ENCODE measurements at regions not wholly inside any gene's neighbourhood (a gene's known extent, or its start where the extent isn't known, plus 50 kb on each side); places are given as distances from the start of the nearest gene placed in this dataset.

GRCh38 chr4:111776561-111776960 lies 368.7 kb upstream of the FAM241A start:
- no peak for TF ChIP-seq EZH2phosphoT487 (IDR thresholded peaks at IDR 0.05; ENCODE audit: low read length)
- no peak for TF ChIP-seq CTCF (IDR thresholded peaks at IDR 0.05; ENCODE audit: low read length)
- no peak for TF ChIP-seq EZH2 (optimal IDR thresholded peaks at IDR 0.05; ENCODE audit: low read depth, low read length)
- H3K36me3 ChIP-seq (replicated peaks; ENCODE audit: insufficient read depth, low read length) = no peaks in the 10 kb centered on the region
- H3K27ac ChIP-seq (ENCODE audit: low read length) = no peak overlapping the region
- H4K20me1 ChIP-seq (ENCODE audit: insufficient read depth, low read length) = no peaks in the 10 kb centered on the region
- no peaks in the 10 kb centered on the region for H3K9me2 ChIP-seq (replicated peaks; ENCODE audit: insufficient read depth, low read length)
- no peaks in the 10 kb centered on the region for H3F3A ChIP-seq (ENCODE audit: insufficient read depth, low read length)
- H3K79me2 ChIP-seq (ENCODE audit: low read length) = no peaks in the 10 kb centered on the region
- no peak overlapping the region for H3K4me2 ChIP-seq (ENCODE audit: low read depth, low read length)
- H3K4me3 ChIP-seq (ENCODE audit: low read length) = no peak overlapping the region
- no peaks in the 10 kb centered on the region for H3K27me3 ChIP-seq (replicated peaks; ENCODE audit: insufficient read depth, low read length)
- H3K4me1 ChIP-seq (ENCODE audit: low read length) = no peaks in the 10 kb centered on the region
- no peak overlapping the region for H2AFZ ChIP-seq (ENCODE audit: low read length)
- DNase-seq = no peak
- H3K9me3 ChIP-seq (replicated peaks; ENCODE audit: insufficient read depth, low read length) = no peaks in the 10 kb centered on the region
- H3K9ac ChIP-seq (ENCODE audit: low read length) = no peak overlapping the region

- H3K9ac ChIP-seq (ENCODE audit: low read length) = no peak overlapping the region
- TF ChIP-seq CTCF (IDR thresholded peaks at IDR 0.05; ENCODE audit: low read length) = no peak
- TF ChIP-seq EZH2 (optimal IDR thresholded peaks at IDR 0.05; ENCODE audit: low read depth, low read length) = no peak
- TF ChIP-seq EZH2phosphoT487 (IDR thresholded peaks at IDR 0.05; ENCODE audit: low read length) = no peak
- H3K27me3 ChIP-seq (replicated peaks; ENCODE audit: insufficient read depth, low read length) = no peaks in the 10 kb centered on the region
- H2AFZ ChIP-seq (ENCODE audit: low read length) = no peak overlapping the region
- H3K4me3 ChIP-seq (ENCODE audit: low read length) = no peak overlapping the region
- H3K9me2 ChIP-seq (replicated peaks; ENCODE audit: insufficient read depth, low read length) = no peaks in the 10 kb centered on the region
- no peak overlapping the region for H3K4me2 ChIP-seq (ENCODE audit: low read depth, low read length)
- no peak overlapping the region for H3K27ac ChIP-seq (ENCODE audit: low read length)
- H4K20me1 ChIP-seq (ENCODE audit: insufficient read depth, low read length) = no peaks in the 10 kb centered on the region
- H3K36me3 ChIP-seq (replicated peaks; ENCODE audit: insufficient read depth, low read length) = no peaks in the 10 kb centered on the region
- DNase-seq = no peak
- H3K4me1 ChIP-seq (ENCODE audit: low read length) = no peaks in the 10 kb centered on the region
- no peaks in the 10 kb centered on the region for H3K9me3 ChIP-seq (replicated peaks; ENCODE audit: insufficient read depth, low read length)
- H3F3A ChIP-seq (ENCODE audit: insufficient read depth, low read length) = no peaks in the 10 kb centered on the region
- no peaks in the 10 kb centered on the region for H3K79me2 ChIP-seq (ENCODE audit: low read length)
These were observed 366.7 kb upstream of the FAM241A start for GRCh38 chr4:111778543-111778942.

- TF ChIP-seq EZH2phosphoT487 (IDR thresholded peaks at IDR 0.05; ENCODE audit: low read length) = no peak
- no peak for TF ChIP-seq EZH2 (optimal IDR thresholded peaks at IDR 0.05; ENCODE audit: low read depth, low read length)
- no peak for TF ChIP-seq CTCF (IDR thresholded peaks at IDR 0.05; ENCODE audit: low read length)
- Histone ChIP-seq H3K4me2 (ENCODE audit: low read depth, low read length) (no peak overlapping the region), H3K27ac (ENCODE audit: low read length) (no peak overlapping the region), H3F3A (ENCODE audit: insufficient read depth, low read length) (no peaks in the 10 kb centered on the region), H3K27me3 (replicated peaks; ENCODE audit: insufficient read depth, low read length) (no peaks in the 10 kb centered on the region), H3K4me1 (ENCODE audit: low read length) (no peaks in the 10 kb centered on the region), H3K9me2 (replicated peaks; ENCODE audit: insufficient read depth, low read length) (no peaks in the 10 kb centered on the region), H3K79me2 (ENCODE audit: low read length) (no peaks in the 10 kb centered on the region), H3K9me3 (replicated peaks; ENCODE audit: insufficient read depth, low read length) (no peaks in the 10 kb centered on the region), H2AFZ (ENCODE audit: low read length) (no peak overlapping the region), H4K20me1 (ENCODE audit: insufficient read depth, low read length) (no peaks in the 10 kb centered on the region), H3K36me3 (replicated peaks; ENCODE audit: insufficient read depth, low read length) (no peaks in the 10 kb centered on the region), H3K4me3 (ENCODE audit: low read length) (no peak overlapping the region), H3K9ac (ENCODE audit: low read length) (no peak overlapping the region)
- DNase-seq = no peak
These were observed 364.3 kb upstream of the FAM241A start for GRCh38 chr4:111780965-111781364.

Data from MM.1S (cell line).